Neural progenitor cell (in vitro differentiated cells): ENCODE measurements at regions not wholly inside any gene's neighbourhood (a gene's known extent, or its start where the extent isn't known, plus 50 kb on each side); places are given as distances from the start of the nearest gene placed in this dataset.
A peak's percentile ranks its signal among the peaks of the same experiment; 100 is the strongest.

Experiments
- DNase-seq: peaks from one replicate; pipeline ENCODE4 v3.0.0-alpha.2; 2016; ENCODE audit warnings: low spot score
- H2AFZ ChIP-seq: fragments of 200-600 bp; sonication (generic); replicated peaks from 2 replicates; pipeline ENCODE4 v1.6.1; 2016; ENCODE audit warnings: antibody characterized with exemption
- H3F3A ChIP-seq: fragments of 200-600 bp; sonication (generic); 2 replicates; pipeline ENCODE4 v1.6.1; 2016; ENCODE audit warnings: antibody characterized with exemption, low read depth
- H3K27ac ChIP-seq: fragments of 200-600 bp; sonication (generic); 2 replicates; pipeline ENCODE4 v1.5.1; 2016; ENCODE audit warnings: mild to moderate bottlenecking
- H3K27me3 ChIP-seq: fragments of 200-600 bp; sonication (generic); 2 replicates; pipeline ENCODE4 v1.6.1; 2016; ENCODE audit warnings: mild to moderate bottlenecking, moderate library complexity
- H3K36me3 ChIP-seq: fragments of 200-600 bp; sonication (generic); 2 replicates; pipeline ENCODE4 v1.5.1; 2016
- H3K4me1 ChIP-seq: fragments of 200-600 bp; sonication (generic); 2 replicates; pipeline ENCODE4 v1.6.1; 2016; ENCODE audit warnings: mixed run types
- H3K4me2 ChIP-seq: fragments of 200-600 bp; sonication (generic); 2 replicates; pipeline ENCODE4 v1.6.1; 2016
- H3K4me3 ChIP-seq: fragments of 200-600 bp; sonication (generic); 2 replicates; pipeline ENCODE4 v1.5.1; 2016
- H3K79me2 ChIP-seq: fragments of 200-600 bp; sonication (generic); 2 replicates; pipeline ENCODE4 v1.6.1; 2016; ENCODE audit warnings: low read depth
- H3K9ac ChIP-seq: fragments of 200-600 bp; sonication (generic); 2 replicates; pipeline ENCODE4 v1.6.1; 2016
- H3K9me3 ChIP-seq: fragments of 200-600 bp; sonication (generic); 2 replicates; pipeline ENCODE4 v1.5.1; 2016; ENCODE audit warnings: low read depth
- H4K20me1 ChIP-seq: fragments of 200-600 bp; sonication (generic); 2 replicates; pipeline ENCODE4 v1.6.1; 2016; ENCODE audit warnings: low read depth
- H3K27ac Mint-ChIP-seq: 3 replicates; pipeline ENCODE4 v1.8.0; 2021; ENCODE audit warnings: mixed read lengths
- H3K27me3 Mint-ChIP-seq: 2 replicates; pipeline ENCODE4 v1.8.0; 2022; ENCODE audit warnings: low read depth, mild to moderate bottlenecking, inconsistent platforms, moderate library complexity, mixed read lengths; ENCODE audit not compliant: insufficient read depth
- H3K36me3 Mint-ChIP-seq: 3 replicates; pipeline ENCODE4 v1.8.0; 2021; ENCODE audit warnings: mixed read lengths
- H3K4me1 Mint-ChIP-seq: 3 replicates; pipeline ENCODE4 v1.8.0; 2021; ENCODE audit warnings: mixed read lengths
- H3K4me3 Mint-ChIP-seq: 3 replicates; pipeline ENCODE4 v1.8.0; 2021; ENCODE audit warnings: mild to moderate bottlenecking, moderate library complexity, mixed read lengths
- H3K9me3 Mint-ChIP-seq: 3 replicates; pipeline ENCODE4 v1.8.0; 2020; ENCODE audit warnings: mixed read lengths
- CTCF ChIP-seq: fragments of 200-600 bp; sonication (generic); IDR thresholded peaks from 2 replicates; pipeline ENCODE4 v1.5.1; 2017; ENCODE audit warnings: antibody characterized with exemption, mild to moderate bottlenecking
- EZH2 ChIP-seq: fragments of 200-600 bp; sonication (generic); IDR thresholded peaks from 2 replicates; pipeline ENCODE4 v1.6.1; 2017; ENCODE audit warnings: antibody characterized with exemption, mild to moderate bottlenecking, moderate library complexity
- EZH2phosphoT487 ChIP-seq: fragments of 200-600 bp; sonication (generic); IDR thresholded peaks from 2 replicates; pipeline ENCODE4 v1.6.1; 2017; ENCODE audit warnings: antibody characterized with exemption

GRCh38 chr4:175263537-175263936, 345.4 kb downstream of the ADAM29 start:
- no peak overlapping the region for H3K27ac Mint-ChIP-seq
- Histone ChIP-seq H3K27ac (no peak overlapping the region), H3K9ac (no peak overlapping the region), H3K4me2 (no peak overlapping the region), H2AFZ (peak overlapping the region; percentile 74), H4K20me1 (no peaks in the 10 kb centered on the region), H3K79me2 (no peaks in the 10 kb centered on the region), H3K36me3 (no peaks in the 10 kb centered on the region), H3F3A (no peaks in the 10 kb centered on the region), H3K9me3 (no peaks in the 10 kb centered on the region), H3K27me3 (no peaks in the 10 kb centered on the region), H3K4me3 (no peak overlapping the region), H3K4me1 (peaks cover 13% of the 10 kb centered on the region)
- H3K9me3 Mint-ChIP-seq = no peaks in the 10 kb centered on the region
- H3K36me3 Mint-ChIP-seq = no peaks in the 10 kb centered on the region
- no peak for DNase-seq
- H3K4me1 Mint-ChIP-seq = no peaks in the 10 kb centered on the region
- TF ChIP-seq CTCF (no peak), EZH2 (no peak), EZH2phosphoT487 (no peak)
- H3K27me3 Mint-ChIP-seq = no peaks in the 10 kb centered on the region
- H3K4me3 Mint-ChIP-seq = no peak overlapping the region

GRCh38 chr4:175271010-175271630, 353.0 kb downstream of the ADAM29 start:
- H3K4me3 Mint-ChIP-seq = no peak overlapping the region
- no peak for DNase-seq
- no peaks in the 10 kb centered on the region for H3K36me3 ChIP-seq
- no peaks in the 10 kb centered on the region for H3K79me2 ChIP-seq
- no peaks in the 10 kb centered on the region for H3K4me1 Mint-ChIP-seq
- no peak overlapping the region for H3K27ac ChIP-seq
- H3K36me3 Mint-ChIP-seq = no peaks in the 10 kb centered on the region
- no peaks in the 10 kb centered on the region for H3K9me3 Mint-ChIP-seq
- H2AFZ ChIP-seq = no peak overlapping the region
- no peak overlapping the region for H3K4me3 ChIP-seq
- no peaks in the 10 kb centered on the region for H3F3A ChIP-seq
- no peak overlapping the region for H3K4me2 ChIP-seq
- no peak overlapping the region for H3K27ac Mint-ChIP-seq
- H3K4me1 ChIP-seq = no peaks in the 10 kb centered on the region
- H3K27me3 ChIP-seq = no peaks in the 10 kb centered on the region
- H3K9ac ChIP-seq = no peak overlapping the region
- no peaks in the 10 kb centered on the region for H3K27me3 Mint-ChIP-seq
- no peaks in the 10 kb centered on the region for H3K9me3 ChIP-seq
- H4K20me1 ChIP-seq = no peaks in the 10 kb centered on the region
- no peak for TF ChIP-seq EZH2phosphoT487
- TF ChIP-seq CTCF = no peak
- TF ChIP-seq EZH2 = no peak

GRCh38 chr4:175273995-175274753, 356.0 kb downstream of the ADAM29 start:
- H3K4me3 Mint-ChIP-seq = no peak overlapping the region
- no peaks in the 10 kb centered on the region for H4K20me1 ChIP-seq
- no peaks in the 10 kb centered on the region for H3K4me1 ChIP-seq
- no peaks in the 10 kb centered on the region for H3F3A ChIP-seq
- H3K9ac ChIP-seq = no peak overlapping the region
- no peaks in the 10 kb centered on the region for H3K9me3 Mint-ChIP-seq
- H3K9me3 ChIP-seq = no peaks in the 10 kb centered on the region
- no peak overlapping the region for H3K27ac ChIP-seq
- no peaks in the 10 kb centered on the region for H3K79me2 ChIP-seq
- no peak overlapping the region for H3K4me3 ChIP-seq
- no peak for TF ChIP-seq EZH2phosphoT487
- TF ChIP-seq CTCF = no peak
- no peak for TF ChIP-seq EZH2
- no peak overlapping the region for H3K27ac Mint-ChIP-seq
- no peak for DNase-seq
- no peak overlapping the region for H3K4me2 ChIP-seq
- no peak overlapping the region for H2AFZ ChIP-seq
- H3K36me3 ChIP-seq = no peaks in the 10 kb centered on the region
- H3K4me1 Mint-ChIP-seq = no peaks in the 10 kb centered on the region
- H3K36me3 Mint-ChIP-seq = no peaks in the 10 kb centered on the region
- no peaks in the 10 kb centered on the region for H3K27me3 ChIP-seq
- no peaks in the 10 kb centered on the region for H3K27me3 Mint-ChIP-seq
